ENCODE measurements at regions not wholly inside any gene's neighbourhood (a gene's known extent, or its start where the extent isn't known, plus 50 kb on each side); places are given as distances from the start of the nearest gene placed in this dataset.

GRCh38 chr2:220966636-220967035 is 605.5 kb downstream of the EPHA4 start:
- no peak for TF ChIP-seq CTCF (IDR thresholded peaks at IDR 0.05)
- no peak for TF ChIP-seq POLR2A (IDR thresholded peaks at IDR 0.05)
- Histone ChIP-seq H3K9me3 (no peaks in the 10 kb centered on the region), H3K4me1 (no peaks in the 10 kb centered on the region), H3K4me3 (no peak overlapping the region), H3K36me3 (no peaks in the 10 kb centered on the region), H3K27ac (no peak overlapping the region), H3K27me3 (no peaks in the 10 kb centered on the region)
- no peak for DNase-seq
- intact Hi-C loops (cut with DNase I; ENCODE audit: low total_unique reads): no loop called here

- no peak overlapping the region for H3K27ac ChIP-seq
- no peaks in the 10 kb centered on the region for H3K4me1 ChIP-seq
- no peaks in the 10 kb centered on the region for H3K9me3 ChIP-seq
- intact Hi-C loops (cut with DNase I; ENCODE audit: low total_unique reads): no loop called here
- H3K27me3 ChIP-seq: no peaks in the 10 kb centered on the region
- DNase-seq: no peak
- no peak overlapping the region for H3K4me3 ChIP-seq
- H3K36me3 ChIP-seq: no peaks in the 10 kb centered on the region
- TF ChIP-seq POLR2A (IDR thresholded peaks at IDR 0.05) (no peak), CTCF (IDR thresholded peaks at IDR 0.05) (no peak)
Observed at GRCh38 chr2:220969348-220969747, 602.8 kb downstream of the EPHA4 start.

GRCh38 chr2:220980966-220981675 is 591.0 kb downstream of the EPHA4 start:
- intact Hi-C loops (cut with DNase I; ENCODE audit: low total_unique reads): no loop called here

GRCh38 chr2:220981926-220982325 is 590.2 kb downstream of the EPHA4 start:
- Histone ChIP-seq H3K9me3 (no peaks in the 10 kb centered on the region), H3K36me3 (no peaks in the 10 kb centered on the region), H3K27ac (no peak overlapping the region), H3K27me3 (no peaks in the 10 kb centered on the region), H3K4me1 (no peaks in the 10 kb centered on the region), H3K4me3 (no peak overlapping the region)
- no peak for DNase-seq
- TF ChIP-seq POLR2A (IDR thresholded peaks at IDR 0.05): no peak
- TF ChIP-seq CTCF (IDR thresholded peaks at IDR 0.05): no peak
- intact Hi-C loops (cut with DNase I; ENCODE audit: low total_unique reads): no loop called here

More at GRCh38 chr2:220980966-220981675, 591.0 kb downstream of the EPHA4 start:
- DNase-seq: no peak
- H3K36me3 ChIP-seq: no peaks in the 10 kb centered on the region
- H3K4me1 ChIP-seq: no peaks in the 10 kb centered on the region
- H3K27me3 ChIP-seq: no peaks in the 10 kb centered on the region
- TF ChIP-seq POLR2A (IDR thresholded peaks at IDR 0.05): no peak
- no peak overlapping the region for H3K27ac ChIP-seq
- no peaks in the 10 kb centered on the region for H3K9me3 ChIP-seq
- no peak overlapping the region for H3K4me3 ChIP-seq

- intact Hi-C loops (cut with DNase I; ENCODE audit: low total_unique reads): no loop called here
- no peak for TF ChIP-seq POLR2A (IDR thresholded peaks at IDR 0.05)
- TF ChIP-seq CTCF (IDR thresholded peaks at IDR 0.05): no peak
Observed at GRCh38 chr2:220985561-220985960, 586.5 kb downstream of the EPHA4 start.

More at GRCh38 chr2:220985561-220985960, 586.5 kb downstream of the EPHA4 start:
- Histone ChIP-seq H3K27me3 (no peaks in the 10 kb centered on the region), H3K4me3 (no peak overlapping the region), H3K36me3 (no peaks in the 10 kb centered on the region), H3K9me3 (no peaks in the 10 kb centered on the region), H3K4me1 (no peaks in the 10 kb centered on the region), H3K27ac (no peak overlapping the region)
- DNase-seq: no peak
